GM12878 (cell line): ENCODE measurements at regions not wholly inside any gene's neighbourhood (a gene's known extent, or its start where the extent isn't known, plus 50 kb on each side); places are given as distances from the start of the nearest gene placed in this dataset.

ENCODE experiments used
- ASH2L ChIP-seq: fragments of 300-600, 200-600 bp; sonication (generic); IDR thresholded peaks from 2 replicates; pipeline ENCODE4 v1.6.1; 2017; ENCODE audit warnings: low read depth, mild to moderate bottlenecking, borderline replicate concordance
- BCLAF1 ChIP-seq: fragments of 450-650 bp; IDR thresholded peaks from 2 replicates; pipeline ENCODE4 v1.6.1; 2017; ENCODE audit warnings: antibody characterized with exemption, mild to moderate bottlenecking, moderate library complexity
- CBX5 ChIP-seq: sonication (generic); IDR thresholded peaks from 2 replicates; pipeline ENCODE4 v1.6.1; 2016; ENCODE audit warnings: low read depth, moderate library complexity, mild to moderate bottlenecking, inconsistent platforms
- DPF2 ChIP-seq: fragments of 450-650 bp; IDR thresholded peaks from 2 replicates; pipeline ENCODE4 v1.6.1; 2017; ENCODE audit warnings: mild to moderate bottlenecking
- EGR1 ChIP-seq, 2 experiments: IDR thresholded peaks; 1 replicate in 1 of 2; 2 replicates in 1 of 2; pipeline ENCODE4 v1.6.1; 2011 to 2012; ENCODE audit warnings: low read depth in 2 of 2, low read length in 2 of 2, borderline replicate concordance in 1 of 2, mild to moderate bottlenecking in 1 of 2, moderate library complexity in 1 of 2
- HSF1 ChIP-seq: fragments of 150-350 bp; IDR thresholded peaks from 2 replicates; pipeline ENCODE4 v1.6.1; 2014; ENCODE audit warnings: mild to moderate bottlenecking, low read depth, low read length
- IKZF2 ChIP-seq, 2 experiments: fragments of 450-650 bp; IDR thresholded peaks; 2 replicates each; pipeline ENCODE4 v1.6.1; 2017; ENCODE audit warnings: mild to moderate bottlenecking in 2 of 2, moderate library complexity in 2 of 2
- NFXL1 ChIP-seq: fragments of 450-650 bp; IDR thresholded peaks from 2 replicates; pipeline ENCODE4 v1.6.1; 2017; ENCODE audit warnings: antibody characterized with exemption, mild to moderate bottlenecking, borderline replicate concordance
- NFYA ChIP-seq: IDR thresholded peaks from 2 replicates; pipeline ENCODE4 v1.6.1; 2011; ENCODE audit warnings: low read depth, mild to moderate bottlenecking, low read length, improper control_type of control experiment, borderline replicate concordance
- NFYB ChIP-seq: IDR thresholded peaks from 2 replicates; pipeline ENCODE4 v1.6.1; 2011; ENCODE audit warnings: low read depth, mild to moderate bottlenecking, low read length, improper control_type of control experiment, moderate library complexity; ENCODE audit not compliant: insufficient read depth
- NR2F1 ChIP-seq: fragments of 450-650 bp; conservative IDR thresholded peaks from 2 replicates; pipeline ENCODE4 v1.6.1; 2017; ENCODE audit warnings: mild to moderate bottlenecking
- POLR2A ChIP-seq: IDR thresholded peaks from 2 replicates; pipeline ENCODE4 v1.6.1; 2011; ENCODE audit warnings: low read depth, mild to moderate bottlenecking, low read length
- SRF ChIP-seq, 2 experiments: IDR thresholded peaks; 2 replicates each; pipeline ENCODE4 v1.6.1; 2011; ENCODE audit warnings: low read depth in 2 of 2, low read length in 2 of 2, mild to moderate bottlenecking in 1 of 2, moderate library complexity in 1 of 2
- STAT1 ChIP-seq: fragments of 450-650 bp; conservative IDR thresholded peaks from 2 replicates; pipeline ENCODE4 v1.6.1; 2014; ENCODE audit warnings: antibody characterized with exemption, mild to moderate bottlenecking
- ZNF592 ChIP-seq: fragments of 450-650 bp; IDR thresholded peaks from 2 replicates; pipeline ENCODE4 v1.6.1; 2017; ENCODE audit warnings: mild to moderate bottlenecking, moderate library complexity

GRCh38 chr16:50925758-50926357 is 184.0 kb downstream of the CYLD start (continued):
- TF ChIP-seq BCLAF1 (no peak), EGR1 (IDR thresholded peaks at IDR 0.05; ENCODE audit: borderline replicate concordance in 1 of 2, low read depth in 2 of 2, low read length in 2 of 2) (no peak), STAT1 (no peak), NR2F1 (no peak), DPF2 (no peak), NFYA (no peak), CBX5 (no peak), POLR2A (no peak), ZNF592 (no peak), ASH2L (no peak), NFYB (no peak), IKZF2 (IDR thresholded peaks at IDR 0.05) (no peak), NFXL1 (no peak), SRF (IDR thresholded peaks at IDR 0.05; ENCODE audit: low read depth in 2 of 2, low read length in 2 of 2) (no peak), HSF1 (no peak)
- TF ChIP-seq, all 136 proteins: peak for 0
